ENCODE measurements at regions not wholly inside any gene's neighbourhood (a gene's known extent, or its start where the extent isn't known, plus 50 kb on each side); places are given as distances from the start of the nearest gene placed in this dataset.

DNA sequence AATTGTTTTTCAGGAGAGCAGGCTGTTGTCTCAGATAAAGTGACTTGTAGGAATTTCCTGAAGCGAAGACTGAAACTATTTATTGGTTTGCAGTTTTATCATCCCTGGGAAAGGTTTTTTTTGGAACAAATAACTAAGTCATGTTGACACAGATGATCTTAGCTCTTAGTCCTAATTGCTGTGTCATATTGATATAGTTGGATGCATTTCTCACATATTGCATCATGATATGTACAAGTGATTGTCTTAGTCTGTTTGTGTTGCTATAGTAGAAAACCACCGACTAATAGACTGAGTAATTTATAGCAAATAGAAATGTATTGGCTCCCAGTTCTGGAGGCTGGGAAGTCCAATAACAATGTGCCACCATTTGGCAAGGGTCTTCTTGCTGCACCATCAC is 397.5 kb upstream of the PPP1R2C start:
- no peak for TF ChIP-seq YY1 (IDR thresholded peaks at IDR 0.05; ENCODE audit: insufficient read depth, insufficient read length)
- TF ChIP-seq ZNF274 (IDR thresholded peaks at IDR 0.05; ENCODE audit: low read depth, low read length): no peak

All from NT2/D1 (cell line).